ENCODE measurements at regions not wholly inside any gene's neighbourhood (a gene's known extent, or its start where the extent isn't known, plus 50 kb on each side); places are given as distances from the start of the nearest gene placed in this dataset.

DNA sequence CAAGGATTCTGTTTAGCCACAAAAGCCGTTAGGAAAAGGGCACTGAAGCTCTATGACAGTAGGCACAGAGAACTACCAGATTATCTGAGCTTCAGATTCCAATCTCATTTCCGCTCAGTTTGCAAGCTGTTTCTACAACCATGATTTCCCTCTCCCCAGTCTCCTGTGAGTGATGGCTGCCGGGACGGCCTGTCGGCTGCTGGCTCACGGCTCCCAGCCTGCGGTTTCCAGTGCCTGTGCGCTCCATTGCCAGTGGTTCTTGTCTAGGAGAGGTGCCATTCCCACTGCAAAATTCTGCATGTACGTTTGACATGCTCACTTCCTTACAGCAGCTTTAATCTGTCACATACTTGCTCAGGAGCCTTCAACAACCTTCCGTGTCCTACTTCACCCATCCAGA is 429.1 kb upstream of the FRG1 start:
- no peak overlapping the region for H3K4me3 ChIP-seq (ENCODE audit: low read depth, low read length)
- DNase-seq (ENCODE audit: low read depth) = no peak
- no peak for TF ChIP-seq CTCF (conservative IDR thresholded peaks at IDR 0.05; ENCODE audit: low read depth, low read length)

- DNase-seq (ENCODE audit: low read depth) = no peak
- TF ChIP-seq CTCF (conservative IDR thresholded peaks at IDR 0.05; ENCODE audit: low read depth, low read length) = no peak
- no peak overlapping the region for H3K4me3 ChIP-seq (ENCODE audit: low read depth, low read length)
Measured at GRCh38 chr4:189513421-189513820, 427.3 kb upstream of the FRG1 start.

DNA sequence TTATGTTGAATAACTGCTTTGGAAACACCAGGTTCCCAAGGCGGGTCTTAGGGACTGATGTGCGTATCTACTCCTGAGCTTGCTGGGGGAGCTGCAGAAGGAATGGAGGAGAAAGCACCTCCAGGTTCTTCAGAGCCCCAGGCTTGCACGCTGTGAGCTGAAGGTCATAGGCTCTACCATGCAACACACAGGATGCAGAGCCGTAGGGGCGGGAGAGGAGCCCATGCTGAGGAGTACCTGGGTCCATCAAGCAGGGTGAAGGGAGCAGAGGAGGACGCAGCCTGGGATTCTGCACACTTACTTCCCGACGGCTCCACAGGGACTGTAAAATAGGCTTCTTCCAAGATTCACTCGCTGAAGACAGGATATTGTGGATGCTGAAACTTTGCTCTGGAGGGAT is 426.5 kb upstream of the FRG1 start:
- no peak for TF ChIP-seq CTCF (conservative IDR thresholded peaks at IDR 0.05; ENCODE audit: low read depth, low read length)
- no peak overlapping the region for H3K4me3 ChIP-seq (ENCODE audit: low read depth, low read length)
- DNase-seq (ENCODE audit: low read depth) = no peak

GRCh38 chr4:189516902-189517301 is 423.8 kb upstream of the FRG1 start:
- H3K4me3 ChIP-seq (ENCODE audit: low read depth, low read length) = no peak overlapping the region
- no peak for TF ChIP-seq CTCF (conservative IDR thresholded peaks at IDR 0.05; ENCODE audit: low read depth, low read length)
- no peak for DNase-seq (ENCODE audit: low read depth)

- no peak for DNase-seq (ENCODE audit: low read depth)
- no peak overlapping the region for H3K4me3 ChIP-seq (ENCODE audit: low read depth, low read length)
- TF ChIP-seq CTCF (conservative IDR thresholded peaks at IDR 0.05; ENCODE audit: low read depth, low read length) = no peak
Measured at GRCh38 chr4:189519186-189519585, 421.5 kb upstream of the FRG1 start.

DNA sequence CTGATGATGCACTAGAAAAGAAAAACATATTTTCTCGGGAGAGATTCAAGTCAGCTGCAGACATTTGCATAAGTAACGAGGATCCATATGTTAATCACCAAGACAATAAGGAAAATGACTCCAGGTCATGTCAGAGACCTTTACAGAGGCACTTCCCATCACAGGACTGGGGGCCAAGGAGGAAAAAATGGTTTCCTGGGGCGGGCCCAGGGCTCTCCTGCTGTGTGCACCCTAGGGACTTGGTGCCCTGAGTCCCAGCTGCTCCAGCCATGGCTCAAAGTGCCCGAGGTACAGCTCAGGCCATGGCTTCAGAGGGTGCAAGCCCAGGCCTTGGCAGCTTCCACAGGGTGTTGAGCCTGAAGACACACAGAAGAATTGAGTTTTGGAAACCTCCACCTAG is 415.4 kb upstream of the FRG1 start:
- no peak overlapping the region for H3K4me3 ChIP-seq (ENCODE audit: low read depth, low read length)
- DNase-seq (ENCODE audit: low read depth) = no peak
- no peak for TF ChIP-seq CTCF (conservative IDR thresholded peaks at IDR 0.05; ENCODE audit: low read depth, low read length)

GRCh38 chr4:189530848-189531247 is 409.8 kb upstream of the FRG1 start:
- DNase-seq (ENCODE audit: low read depth) = no peak
- no peak for TF ChIP-seq CTCF (conservative IDR thresholded peaks at IDR 0.05; ENCODE audit: low read depth, low read length)
- no peak overlapping the region for H3K4me3 ChIP-seq (ENCODE audit: low read depth, low read length)
